ENCODE measurements at regions not wholly inside any gene's neighbourhood (a gene's known extent, or its start where the extent isn't known, plus 50 kb on each side); places are given as distances from the start of the nearest gene placed in this dataset.

- no peak for DNase-seq (ENCODE audit: extremely low spot score, unreplicated experiment)
- no peaks in the 10 kb centered on the region for H3K9me3 Mint-ChIP-seq (ENCODE audit: unreplicated experiment)
- no peaks in the 10 kb centered on the region for H3K36me3 Mint-ChIP-seq (ENCODE audit: unreplicated experiment)
- H3K4me1 Mint-ChIP-seq (ENCODE audit: unreplicated experiment): no peaks in the 10 kb centered on the region
- no peak overlapping the region for H3K27ac Mint-ChIP-seq (ENCODE audit: unreplicated experiment)
- no peaks in the 10 kb centered on the region for H3K27me3 Mint-ChIP-seq (ENCODE audit: unreplicated experiment)
- TF ChIP-seq CTCF (IDR thresholded peaks at IDR 0.05): no peak
- H3K4me3 Mint-ChIP-seq (ENCODE audit: unreplicated experiment): no peak overlapping the region
Measured at GRCh38 chr9:25284365-25284764, 393.9 kb downstream of the TUSC1 start.

GRCh38 chr9:25282946-25283345 is 395.3 kb downstream of the TUSC1 start:
- H3K27me3 Mint-ChIP-seq (ENCODE audit: unreplicated experiment): no peaks in the 10 kb centered on the region
- no peak overlapping the region for H3K4me3 Mint-ChIP-seq (ENCODE audit: unreplicated experiment)
- no peaks in the 10 kb centered on the region for H3K4me1 Mint-ChIP-seq (ENCODE audit: unreplicated experiment)
- no peak for TF ChIP-seq CTCF (IDR thresholded peaks at IDR 0.05)
- no peak overlapping the region for H3K27ac Mint-ChIP-seq (ENCODE audit: unreplicated experiment)
- no peaks in the 10 kb centered on the region for H3K36me3 Mint-ChIP-seq (ENCODE audit: unreplicated experiment)
- no peak for DNase-seq (ENCODE audit: extremely low spot score, unreplicated experiment)
- H3K9me3 Mint-ChIP-seq (ENCODE audit: unreplicated experiment): no peaks in the 10 kb centered on the region

GRCh38 chr9:25261445-25261844 is 416.8 kb downstream of the TUSC1 start:
- Mint-ChIP-seq H3K27me3 (ENCODE audit: unreplicated experiment) (no peaks in the 10 kb centered on the region), H3K9me3 (ENCODE audit: unreplicated experiment) (no peaks in the 10 kb centered on the region), H3K4me1 (ENCODE audit: unreplicated experiment) (no peaks in the 10 kb centered on the region), H3K27ac (ENCODE audit: unreplicated experiment) (no peak overlapping the region), H3K36me3 (ENCODE audit: unreplicated experiment) (no peaks in the 10 kb centered on the region), H3K4me3 (ENCODE audit: unreplicated experiment) (no peak overlapping the region)
- DNase-seq (ENCODE audit: extremely low spot score, unreplicated experiment): no peak
- TF ChIP-seq CTCF (IDR thresholded peaks at IDR 0.05): no peak

- DNase-seq (ENCODE audit: extremely low spot score, unreplicated experiment): no peak
- Mint-ChIP-seq H3K36me3 (ENCODE audit: unreplicated experiment) (no peaks in the 10 kb centered on the region), H3K9me3 (ENCODE audit: unreplicated experiment) (no peaks in the 10 kb centered on the region), H3K27ac (ENCODE audit: unreplicated experiment) (no peak overlapping the region), H3K4me1 (ENCODE audit: unreplicated experiment) (no peaks in the 10 kb centered on the region), H3K4me3 (ENCODE audit: unreplicated experiment) (no peak overlapping the region), H3K27me3 (ENCODE audit: unreplicated experiment) (no peaks in the 10 kb centered on the region)
- TF ChIP-seq CTCF (IDR thresholded peaks at IDR 0.05): no peak
Measured at GRCh38 chr9:25260046-25260445, 418.2 kb downstream of the TUSC1 start.

GRCh38 chr9:25255216-25255615 is 423.0 kb downstream of the TUSC1 start:
- Mint-ChIP-seq H3K4me3 (ENCODE audit: unreplicated experiment) (no peak overlapping the region), H3K4me1 (ENCODE audit: unreplicated experiment) (no peaks in the 10 kb centered on the region), H3K27ac (ENCODE audit: unreplicated experiment) (no peak overlapping the region), H3K9me3 (ENCODE audit: unreplicated experiment) (no peaks in the 10 kb centered on the region), H3K27me3 (ENCODE audit: unreplicated experiment) (no peaks in the 10 kb centered on the region), H3K36me3 (ENCODE audit: unreplicated experiment) (no peaks in the 10 kb centered on the region)
- DNase-seq (ENCODE audit: extremely low spot score, unreplicated experiment): no peak
- TF ChIP-seq CTCF (IDR thresholded peaks at IDR 0.05): no peak

All from osteocyte (in vitro differentiated cells).